ENCODE measurements at regions not wholly inside any gene's neighbourhood (a gene's known extent, or its start where the extent isn't known, plus 50 kb on each side); places are given as distances from the start of the nearest gene placed in this dataset.

GRCh38 chr18:55114876-55115275 lies 155.6 kb upstream of the CCDC68 start:
- no peak for TF ChIP-seq CTCF (IDR thresholded peaks at IDR 0.05; ENCODE audit: poor library complexity)
- TF ChIP-seq EZH2phosphoT487 (IDR thresholded peaks at IDR 0.05; ENCODE audit: low read depth, severe bottlenecking, unreplicated experiment) = no peak
